Hippocampal formation (tissue), 2 donors: ENCODE measurements at regions not wholly inside any gene's neighbourhood (a gene's known extent, or its start where the extent isn't known, plus 50 kb on each side); places are given as distances from the start of the nearest gene placed in this dataset.

Experiments
- DNase-seq, 2 donors: peaks; one replicate each; lab custom pipeline; 2025; lab: John Stamatoyannopoulos, UW

GRCh38 chr4:145427991-145428390 is 53.7 kb upstream of the SMAD1 start:
- no peak for DNase-seq

DNA sequence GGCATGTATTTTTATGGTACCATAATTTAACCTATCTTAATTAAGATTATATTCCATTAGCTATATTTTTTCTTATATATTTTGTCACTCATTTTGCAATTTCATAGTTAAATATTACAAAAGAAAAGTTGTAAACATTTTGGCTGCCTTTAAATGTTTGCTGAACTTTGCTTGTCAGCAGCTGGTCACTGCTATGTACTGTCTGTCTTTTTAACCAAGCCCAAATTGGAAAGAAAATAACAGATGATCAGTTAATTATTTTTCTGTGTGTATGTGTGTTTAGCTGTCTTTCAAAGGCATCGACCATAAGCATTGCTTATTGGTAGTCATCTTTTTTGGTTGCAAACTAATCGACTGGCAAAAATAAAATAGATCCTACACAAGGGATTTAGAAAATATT is 54.4 kb upstream of the SMAD1 start:
- no peak for DNase-seq

DNA sequence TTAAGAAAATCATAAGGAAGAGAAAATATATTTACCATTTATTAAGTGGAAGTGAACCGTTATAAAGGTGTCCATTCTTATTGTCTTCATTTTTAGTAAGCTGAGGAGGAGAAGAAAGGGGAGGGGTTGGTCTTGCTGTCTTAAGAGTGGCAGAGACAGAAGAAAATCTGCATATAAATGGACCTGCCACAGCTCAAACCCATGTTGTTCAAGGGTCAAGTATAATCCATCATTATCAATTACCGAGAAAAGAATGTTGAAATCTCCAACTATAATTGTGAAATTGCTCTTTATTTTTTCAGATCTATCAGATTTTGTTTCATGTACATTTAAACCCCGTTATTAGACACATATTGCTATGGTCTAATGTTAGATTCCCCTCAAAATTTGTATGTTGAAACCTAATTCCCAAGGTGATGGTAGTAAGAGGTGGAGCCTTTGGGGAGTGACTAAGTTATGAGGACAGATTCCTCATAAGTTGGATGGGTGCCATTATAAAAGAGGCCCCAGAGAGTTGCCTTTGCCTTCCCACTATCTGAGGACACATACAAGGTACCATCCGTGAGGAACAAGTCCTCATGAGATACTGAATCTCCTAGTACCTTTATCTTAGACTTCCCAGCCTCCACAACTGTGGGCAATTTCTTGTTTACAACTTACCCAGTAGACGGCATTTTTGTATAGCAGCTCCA is 58.5 kb upstream of the SMAD1 start:
- no peak for DNase-seq

- no peak for DNase-seq
These were observed 60.9 kb upstream of the SMAD1 start for GRCh38 chr4:145420595-145421214.

DNA sequence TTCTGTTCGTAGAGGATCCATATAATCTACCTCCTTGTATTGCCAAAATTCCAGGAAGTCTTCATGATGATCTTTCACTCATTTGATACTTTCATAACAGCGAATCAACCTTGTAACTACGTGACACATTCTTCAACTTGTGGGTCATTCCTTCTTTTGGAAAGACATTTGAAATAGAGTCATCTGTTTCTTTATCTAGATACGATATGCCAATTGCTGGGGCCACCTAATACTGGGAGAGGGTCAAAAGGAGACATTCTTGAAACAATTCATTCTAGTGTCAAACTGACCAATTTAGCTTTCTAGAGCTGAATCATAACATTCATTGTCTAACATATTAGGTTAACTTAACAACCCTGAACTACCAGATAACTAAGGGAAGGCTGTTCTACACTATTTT is 62.9 kb upstream of the SMAD1 start:
- DNase-seq = no peak

DNA sequence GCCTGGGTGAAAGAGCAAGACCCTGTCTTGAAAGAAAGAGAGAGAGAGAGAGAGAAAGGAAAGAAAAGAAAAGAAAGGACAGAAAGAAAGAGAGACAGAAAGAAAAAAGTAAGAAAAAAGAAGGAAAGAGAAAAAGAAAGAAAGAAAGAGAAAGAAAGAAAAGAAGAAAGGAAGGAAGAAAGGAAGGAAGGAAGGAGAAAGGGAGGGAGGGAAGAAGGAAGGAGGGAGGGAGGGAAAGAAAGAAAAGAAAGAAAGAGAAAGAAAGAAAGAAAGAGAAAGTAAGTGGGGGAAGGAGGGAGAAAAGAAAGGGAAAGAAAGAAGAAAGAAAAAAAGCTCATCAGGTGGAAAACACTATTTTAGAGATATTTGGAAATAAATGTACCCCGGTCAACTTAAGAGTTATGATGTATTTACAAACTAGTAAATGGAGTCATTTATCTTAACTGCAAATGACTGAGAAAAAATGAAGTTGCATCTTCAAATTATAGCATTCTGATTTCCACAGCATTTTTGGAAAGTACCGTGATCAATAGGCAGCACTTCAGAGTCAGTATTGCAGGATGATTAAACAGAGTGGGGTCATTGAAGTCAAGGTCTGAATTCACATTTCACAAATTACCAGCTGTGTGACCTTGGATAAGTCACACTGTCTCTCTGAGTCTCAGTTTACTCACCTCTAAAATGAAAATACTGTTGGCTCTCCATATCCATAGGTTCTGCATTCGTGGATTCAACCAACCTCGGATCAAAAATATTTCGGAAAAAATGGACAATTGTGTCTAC is 64.1 kb upstream of the SMAD1 start:
- DNase-seq = no peak

GRCh38 chr4:145414841-145415240 is 66.8 kb upstream of the SMAD1 start:
- DNase-seq = no peak

DNA sequence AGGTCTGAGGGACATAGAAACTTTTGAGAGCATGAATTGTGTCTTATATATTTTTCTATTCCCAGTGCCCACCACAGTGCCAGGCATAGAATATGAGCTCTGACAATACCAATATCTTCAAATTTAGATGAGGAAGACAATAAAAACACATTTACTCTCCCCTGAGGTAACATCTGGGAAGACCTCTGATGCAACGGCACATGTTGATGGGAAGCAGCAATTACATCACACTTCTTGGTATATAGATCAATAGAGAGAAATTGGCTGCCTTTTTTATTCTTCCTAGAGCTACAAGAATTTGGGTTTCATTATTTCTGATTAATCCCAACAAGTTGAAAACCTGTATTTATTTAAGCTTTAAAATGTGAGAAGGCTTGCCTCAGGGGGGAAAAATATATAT is 67.4 kb upstream of the SMAD1 start:
- DNase-seq = no peak

DNA sequence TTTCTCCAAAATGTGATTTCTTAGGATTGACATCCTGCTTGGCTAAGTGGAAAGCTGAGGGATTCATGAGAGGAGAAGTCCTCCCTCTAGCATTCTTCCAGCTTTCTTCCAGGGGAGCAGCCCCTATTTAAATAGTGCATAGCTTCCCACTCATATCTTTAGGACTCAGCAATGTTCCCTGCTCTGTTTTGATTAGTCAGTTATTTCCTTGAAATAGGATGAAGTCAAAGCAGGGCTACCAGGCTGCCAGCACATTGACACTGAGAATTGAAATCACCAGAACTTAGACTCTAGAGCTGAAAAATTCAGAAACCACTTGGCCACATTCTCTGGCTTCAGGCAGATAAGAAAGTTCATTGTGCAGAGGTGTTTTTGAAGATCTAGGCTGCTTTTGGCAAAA is 74.7 kb upstream of the SMAD1 start:
- no peak for DNase-seq

GRCh38 chr4:145404761-145405160 is 76.9 kb upstream of the SMAD1 start:
- no peak for DNase-seq

GRCh38 chr4:145396581-145396980 is 85.1 kb upstream of the SMAD1 start:
- no peak for DNase-seq

DNA sequence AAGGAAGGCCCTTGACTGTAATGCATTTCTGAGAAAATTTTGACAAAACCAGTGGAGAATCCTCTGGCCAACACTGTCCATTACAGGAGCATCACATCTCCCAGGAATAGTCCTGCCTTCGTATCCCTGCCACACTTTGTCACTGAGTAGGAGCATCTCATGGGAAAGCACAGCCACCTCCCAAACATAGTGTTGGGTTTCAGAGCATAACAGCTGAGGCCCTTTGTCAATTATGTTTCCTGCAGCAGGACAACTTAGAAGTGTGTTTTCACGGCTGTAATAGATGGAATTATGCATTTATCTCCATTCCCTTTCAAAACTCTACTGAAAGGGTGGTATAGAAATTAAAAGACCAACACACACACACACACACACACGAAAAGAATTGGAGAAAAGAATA is 91.1 kb upstream of the SMAD1 start:
- DNase-seq = no peak

DNA sequence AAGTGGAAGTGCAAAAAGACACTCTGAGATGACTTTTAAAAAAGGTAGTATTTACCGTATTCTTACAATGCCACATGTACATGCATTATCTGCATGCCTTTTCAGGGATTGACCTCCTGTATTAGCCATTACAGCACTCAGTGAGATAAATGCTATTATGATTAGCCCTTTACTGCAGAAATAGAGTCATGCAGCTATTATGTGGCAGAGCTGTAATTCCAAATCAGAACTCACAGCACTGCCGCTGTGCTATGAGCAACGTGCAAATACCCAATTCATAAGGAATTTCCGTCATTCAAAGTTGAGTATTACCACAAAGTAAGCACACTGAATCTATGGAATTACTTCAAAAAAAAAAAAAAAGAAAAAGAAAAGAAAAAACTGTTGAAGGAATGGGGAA is 92.1 kb upstream of the SMAD1 start:
- no peak for DNase-seq

GRCh38 chr4:145388043-145388442 is 93.6 kb upstream of the SMAD1 start:
- DNase-seq = no peak

DNA sequence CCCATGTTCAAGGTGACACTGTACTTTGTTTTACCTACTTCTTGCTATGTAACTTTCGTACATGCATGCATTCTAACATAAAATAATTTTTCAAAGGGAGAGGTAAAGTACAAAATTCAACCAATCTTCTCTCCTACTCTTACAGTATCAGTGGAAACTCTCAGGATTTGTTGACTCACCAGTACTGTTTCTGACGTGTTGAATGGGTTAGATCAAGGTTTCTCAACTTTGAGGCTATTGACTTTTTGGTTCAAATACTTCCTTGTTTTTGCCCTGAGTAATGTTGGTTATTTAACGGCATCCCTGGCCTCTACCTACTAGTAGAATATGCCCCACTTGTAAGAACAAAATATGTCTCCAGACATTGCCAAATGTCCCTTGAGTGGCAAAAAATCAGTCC is 94.6 kb upstream of the SMAD1 start:
- DNase-seq = no peak

GRCh38 chr4:145381163-145381562 is 100.5 kb upstream of the SMAD1 start:
- DNase-seq = no peak

- DNase-seq = no peak
These were observed 101.5 kb upstream of the SMAD1 start for GRCh38 chr4:145380123-145380522.

DNA sequence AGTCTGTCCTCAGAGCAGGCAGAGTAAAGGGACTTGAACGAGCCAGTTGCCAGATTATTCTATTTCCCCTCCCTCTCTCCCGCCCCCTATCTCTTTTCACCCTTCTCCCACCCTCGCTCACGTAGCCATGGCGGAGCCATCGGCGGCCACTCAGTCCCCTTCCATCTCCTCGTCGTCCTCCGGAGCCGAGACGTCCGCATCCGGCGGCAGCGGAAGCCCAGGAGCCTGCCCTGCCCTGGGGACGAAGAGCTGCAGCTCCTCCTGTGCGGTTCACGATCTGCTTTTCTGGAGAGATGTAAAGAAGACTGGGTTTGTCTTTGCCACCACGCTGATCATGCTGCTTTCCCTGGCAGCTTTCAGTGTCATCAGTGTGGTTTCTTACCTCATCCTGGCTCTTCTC is 106.2 kb upstream of the SMAD1 start:
- DNase-seq = no peak

GRCh38 chr4:145352438-145353145 is 129.1 kb upstream of the SMAD1 start:
- DNase-seq = peak; percentile 20 to 24

DNA sequence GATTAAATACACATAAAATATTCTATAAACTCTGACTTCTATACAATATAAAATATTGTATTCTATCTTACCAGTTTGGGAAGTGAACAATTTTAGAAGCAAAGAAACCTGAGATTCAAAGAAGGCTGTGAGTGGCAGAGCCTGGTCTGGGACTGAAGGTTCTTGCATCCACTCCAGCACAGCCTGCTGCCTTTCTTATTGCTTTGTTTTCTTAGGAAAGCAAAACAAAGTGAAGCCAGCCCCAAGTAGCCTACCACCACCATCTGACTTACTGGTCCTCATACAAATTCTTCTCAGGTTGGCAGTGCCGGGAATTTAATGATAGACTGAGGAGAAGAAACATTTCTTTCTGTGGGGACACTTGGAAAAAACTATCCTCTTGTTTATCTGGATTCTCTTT is 129.7 kb upstream of the SMAD1 start:
- DNase-seq = peak in 1 of 2 donors; percentile 20

- no peak for DNase-seq
These were observed 130.5 kb upstream of the SMAD1 start for GRCh38 chr4:145351162-145351561.

DNA sequence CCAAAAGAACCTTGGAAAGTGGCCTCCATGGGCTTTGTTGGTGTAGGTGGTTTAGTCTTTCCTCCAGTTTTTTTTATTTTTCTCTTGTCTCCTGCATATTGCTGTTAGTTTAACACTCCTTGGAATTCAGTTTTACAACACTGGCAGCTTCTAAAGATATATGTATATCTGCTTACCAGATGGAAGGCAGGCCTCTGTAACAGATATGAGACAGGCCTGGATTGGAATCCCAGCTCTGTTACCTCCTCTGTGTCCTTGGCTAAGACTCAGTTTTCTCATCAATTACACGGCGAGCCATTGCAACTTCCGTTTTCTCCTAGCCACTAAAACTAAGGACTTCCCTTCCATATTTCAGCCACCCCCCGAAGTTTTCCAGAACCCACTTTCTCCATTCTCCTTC is 133.4 kb upstream of the SMAD1 start:
- DNase-seq = no peak

DNA sequence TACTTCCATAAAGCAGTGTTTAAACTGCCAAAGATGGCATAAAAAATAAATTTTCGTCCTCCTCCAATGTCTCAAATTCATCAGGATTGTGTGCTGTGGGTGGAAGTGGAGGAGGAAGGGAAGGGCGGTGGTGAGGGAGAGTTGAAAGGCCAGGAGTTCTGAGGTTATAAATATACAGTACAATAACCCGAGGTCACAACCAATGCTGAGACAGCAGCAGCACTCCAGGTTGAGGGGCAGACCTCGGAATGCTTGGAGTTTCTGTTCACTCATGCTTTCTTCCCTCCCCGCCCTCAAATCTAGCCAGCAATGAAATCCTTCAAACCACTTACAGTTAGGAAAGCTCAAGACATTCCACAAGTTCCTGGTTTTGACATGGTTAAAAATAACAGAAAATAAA is 134.0 kb upstream of the SMAD1 start:
- DNase-seq = no peak
